ENCODE measurements at regions not wholly inside any gene's neighbourhood (a gene's known extent, or its start where the extent isn't known, plus 50 kb on each side); places are given as distances from the start of the nearest gene placed in this dataset.

GRCh38 chr6:209432-210103 is 82.7 kb upstream of the DUSP22 start:
- no peak for DNase-seq (ENCODE audit: low read depth in 2 of 2)

GRCh38 chr6:210104-210456 is 82.2 kb upstream of the DUSP22 start:
- no peak for DNase-seq (ENCODE audit: low read depth in 2 of 2)

GRCh38 chr6:210778-211374 is 81.4 kb upstream of the DUSP22 start:
- no peak for DNase-seq (ENCODE audit: low read depth in 2 of 2)

GRCh38 chr6:211871-212497 is 80.3 kb upstream of the DUSP22 start:
- no peak for DNase-seq (ENCODE audit: low read depth in 2 of 2)

GRCh38 chr6:213284-213683 is 79.0 kb upstream of the DUSP22 start:
- DNase-seq (ENCODE audit: low read depth in 2 of 2), result no peak

GRCh38 chr6:214428-214827 is 77.9 kb upstream of the DUSP22 start:
- DNase-seq (ENCODE audit: low read depth in 2 of 2), result no peak

- peak in 1 of 2 donors; percentile 44 for DNase-seq (ENCODE audit: low read depth in 2 of 2)
These were observed 76.8 kb upstream of the DUSP22 start for GRCh38 chr6:215335-216034.

GRCh38 chr6:217048-217659 is 75.1 kb upstream of the DUSP22 start:
- DNase-seq (ENCODE audit: low read depth in 2 of 2), result no peak

- DNase-seq (ENCODE audit: low read depth in 2 of 2), result no peak
These were observed 73.9 kb upstream of the DUSP22 start for GRCh38 chr6:218153-219018.

- no peak for DNase-seq (ENCODE audit: low read depth in 2 of 2)
These were observed 73.2 kb upstream of the DUSP22 start for GRCh38 chr6:219019-219570.

GRCh38 chr6:219641-220198 is 72.6 kb upstream of the DUSP22 start:
- no peak for DNase-seq (ENCODE audit: low read depth in 2 of 2)

- no peak for DNase-seq (ENCODE audit: low read depth in 2 of 2)
These were observed 72.0 kb upstream of the DUSP22 start for GRCh38 chr6:220312-220711.

GRCh38 chr6:220721-221475 is 71.4 kb upstream of the DUSP22 start:
- no peak for DNase-seq (ENCODE audit: low read depth in 2 of 2)

GRCh38 chr6:221531-222349 is 70.5 kb upstream of the DUSP22 start:
- DNase-seq (ENCODE audit: low read depth in 2 of 2), result no peak

- DNase-seq (ENCODE audit: low read depth in 2 of 2), result no peak
These were observed 69.8 kb upstream of the DUSP22 start for GRCh38 chr6:222468-222867.

GRCh38 chr6:223136-223535 is 69.2 kb upstream of the DUSP22 start:
- no peak for DNase-seq (ENCODE audit: low read depth in 2 of 2)

GRCh38 chr6:223763-224162 is 68.5 kb upstream of the DUSP22 start:
- DNase-seq (ENCODE audit: low read depth in 2 of 2), result no peak

GRCh38 chr6:224350-224749 is 67.9 kb upstream of the DUSP22 start:
- no peak for DNase-seq (ENCODE audit: low read depth in 2 of 2)

- peak in 1 of 2 donors; percentile 20 for DNase-seq (ENCODE audit: low read depth in 2 of 2)
These were observed 67.1 kb upstream of the DUSP22 start for GRCh38 chr6:225121-225721.
